HG02759 (cell line): ENCODE measurements at regions not wholly inside any gene's neighbourhood (a gene's known extent, or its start where the extent isn't known, plus 50 kb on each side); places are given as distances from the start of the nearest gene placed in this dataset.
"Not testable (repeated sequence)": the region's sequence is repeated elsewhere in the genome, so short reads cannot be mapped to it uniquely, and the experiment has no call there.

Source experiments
- ATAC-seq: cut with Tn5 transposase; IDR thresholded peaks from one replicate; pipeline ENCODE4 v1.9.1; 2021; ENCODE audit warnings: mild to moderate bottlenecking, moderate library complexity; ENCODE audit not compliant: unreplicated experiment

GRCh38 chr18:51248685-51249084 is 51.2 kb upstream of the MEX3C start:
- ATAC-seq: no peak

- no peak for ATAC-seq
These were observed 52.5 kb upstream of the MEX3C start for GRCh38 chr18:51250006-51250405.

GRCh38 chr18:51250458-51251024 is 53.1 kb upstream of the MEX3C start:
- no peak for ATAC-seq

GRCh38 chr18:51251625-51252024 is 54.1 kb upstream of the MEX3C start:
- ATAC-seq: peak; percentile 99

GRCh38 chr18:51253476-51253875 is 56.0 kb upstream of the MEX3C start:
- ATAC-seq: no peak

GRCh38 chr18:51255693-51256092 is 58.2 kb upstream of the MEX3C start:
- ATAC-seq: no peak

- no peak for ATAC-seq
These were observed 59.7 kb upstream of the MEX3C start for GRCh38 chr18:51257150-51257549.

- ATAC-seq: no peak
These were observed 62.6 kb upstream of the MEX3C start for GRCh38 chr18:51260118-51260517.

- ATAC-seq: not testable (repeated sequence)
These were observed 68.6 kb upstream of the MEX3C start for GRCh38 chr18:51266077-51266476.

GRCh38 chr18:51266773-51267172 is 69.3 kb upstream of the MEX3C start:
- ATAC-seq: no peak

- ATAC-seq: no peak
These were observed 76.0 kb upstream of the MEX3C start for GRCh38 chr18:51273437-51273836.

GRCh38 chr18:51275712-51276476 is 78.4 kb upstream of the MEX3C start:
- no peak for ATAC-seq

GRCh38 chr18:51278045-51278649 is 80.7 kb upstream of the MEX3C start:
- no peak for ATAC-seq

GRCh38 chr18:51279367-51279984 is 82.0 kb upstream of the MEX3C start:
- peak; percentile 81 for ATAC-seq

- no peak for ATAC-seq
These were observed 90.5 kb upstream of the MEX3C start for GRCh38 chr18:51287818-51288508.

GRCh38 chr18:51288582-51288981 is 91.1 kb upstream of the MEX3C start:
- ATAC-seq: no peak

- ATAC-seq: no peak
These were observed 93.4 kb upstream of the MEX3C start for GRCh38 chr18:51290860-51291259.

GRCh38 chr18:51300912-51301311 is 103.4 kb upstream of the MEX3C start:
- no peak for ATAC-seq

GRCh38 chr18:51301376-51301775 is 103.9 kb upstream of the MEX3C start:
- no peak for ATAC-seq

GRCh38 chr18:51316677-51317076 is 119.2 kb upstream of the MEX3C start:
- ATAC-seq: no peak

GRCh38 chr18:51321696-51322095 is 124.2 kb upstream of the MEX3C start:
- ATAC-seq: no peak
